ENCODE measurements at regions not wholly inside any gene's neighbourhood (a gene's known extent, or its start where the extent isn't known, plus 50 kb on each side); places are given as distances from the start of the nearest gene placed in this dataset.

DNA sequence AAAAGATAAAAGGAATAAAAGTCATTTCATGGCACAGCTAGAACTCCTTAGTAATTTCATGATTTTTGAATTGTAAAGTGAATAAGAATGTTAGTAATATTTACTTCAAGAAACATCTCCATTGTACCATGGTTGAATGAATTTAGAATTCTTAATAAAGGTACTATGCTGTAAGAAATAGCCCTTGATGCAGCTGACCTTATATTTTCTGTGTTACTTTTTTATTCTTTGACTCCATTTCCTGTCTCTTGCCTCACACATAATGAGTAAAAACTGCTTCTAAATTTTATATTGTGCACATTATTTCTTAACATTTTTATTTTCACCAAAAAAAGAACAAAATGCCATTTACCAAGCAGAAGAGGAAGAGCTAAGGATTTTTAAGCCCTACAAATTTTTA is 81.9 kb upstream of the PDHA2 start:
- Histone ChIP-seq H2AFZ (replicated peaks; ENCODE audit: low read length, poor library complexity) (no peak overlapping the region), H4K8ac (ENCODE audit: low read depth in 2 of 2, low read length in 2 of 2) (no peak overlapping the region), H2BK15ac (ENCODE audit: low read depth, low read length) (no peak overlapping the region), H3K9ac (ENCODE audit: low read depth, low read length) (no peak overlapping the region), H2BK120ac (ENCODE audit: low read depth, low read length) (no peak overlapping the region), H3K14ac (replicated peaks; ENCODE audit: low read depth, low read length) (no peak overlapping the region), H3K36me3 (ENCODE audit: control insufficient read depth, insufficient read depth, low read length) (no peaks in the 10 kb centered on the region), H4K5ac (ENCODE audit: low read depth, low read length) (no peak overlapping the region), H3K56ac (ENCODE audit: extremely low read depth, insufficient read depth, low read length) (no peak overlapping the region), H4K91ac (ENCODE audit: insufficient read depth, low read depth, low read length) (no peak overlapping the region), H3K23ac (ENCODE audit: low read depth, low read length) (no peak overlapping the region), H2AK9ac (replicated peaks; ENCODE audit: low read depth, low read length, poor library complexity) (no peak overlapping the region), H3K4me2 (ENCODE audit: low read depth, low read length) (no peak overlapping the region), H2AK5ac (ENCODE audit: low read depth, low read length) (no peak overlapping the region), H2BK5ac (ENCODE audit: low read depth, low read length, poor library complexity, severe bottlenecking) (no peak overlapping the region), H3K4me1 (ENCODE audit: control insufficient read depth, insufficient read depth, low read length) (no peaks in the 10 kb centered on the region), H3K4me3 (ENCODE audit: insufficient read depth, low read depth, low read length) (no peak overlapping the region), H4K20me1 (ENCODE audit: insufficient read depth, low read length) (no peaks in the 10 kb centered on the region), H3K9me1 (ENCODE audit: insufficient read depth, low read length) (no peaks in the 10 kb centered on the region), H3K9me3 (ENCODE audit: control insufficient read depth, insufficient read depth, low read length) (0 out of 2 replicates have a peak, but pooled peaks cover 2% of the 10 kb centered on the region), H3K4ac (ENCODE audit: low read depth, low read length) (no peak overlapping the region), H3K27ac (ENCODE audit: insufficient read depth, low read length) (no peak overlapping the region), H3K79me1 (ENCODE audit: low read depth in 1 of 2, low read length in 2 of 2) (no peaks in the 10 kb centered on the region), H3K18ac (ENCODE audit: low read depth, low read length) (no peak overlapping the region), H3K27me3 (ENCODE audit: control insufficient read depth, insufficient read depth, low read length) (no peaks in the 10 kb centered on the region), H2BK20ac (ENCODE audit: low read depth, low read length) (no peak overlapping the region)
- DNase-seq: no peak
- TF ChIP-seq SMC3 (IDR thresholded peaks at IDR 0.05; ENCODE audit: low read depth, low read length) (no peak), MAZ (IDR thresholded peaks at IDR 0.05; ENCODE audit: borderline replicate concordance, low read depth, low read length) (no peak), FOS (IDR thresholded peaks at IDR 0.05; ENCODE audit: low read depth, low read length) (no peak), MAFK (IDR thresholded peaks at IDR 0.05; ENCODE audit: low read depth, low read length) (no peak), RFX5 (IDR thresholded peaks at IDR 0.05; ENCODE audit: low read depth, low read length) (no peak), POLR2A (IDR thresholded peaks at IDR 0.05; ENCODE audit: low read depth, low read length) (no peak), RAD21 (IDR thresholded peaks at IDR 0.05; ENCODE audit: low read length) (no peak)
- TF ChIP-seq, protein P1, sequence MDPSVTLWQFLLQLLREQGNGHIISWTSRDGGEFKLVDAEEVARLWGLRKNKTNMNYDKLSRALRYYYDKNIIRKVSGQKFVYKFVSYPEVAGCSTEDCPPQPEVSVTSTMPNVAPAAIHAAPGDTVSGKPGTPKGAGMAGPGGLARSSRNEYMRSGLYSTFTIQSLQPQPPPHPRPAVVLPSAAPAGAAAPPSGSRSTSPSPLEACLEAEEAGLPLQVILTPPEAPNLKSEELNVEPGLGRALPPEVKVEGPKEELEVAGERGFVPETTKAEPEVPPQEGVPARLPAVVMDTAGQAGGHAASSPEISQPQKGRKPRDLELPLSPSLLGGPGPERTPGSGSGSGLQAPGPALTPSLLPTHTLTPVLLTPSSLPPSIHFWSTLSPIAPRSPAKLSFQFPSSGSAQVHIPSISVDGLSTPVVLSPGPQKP (IDR thresholded peaks at IDR 0.05; ENCODE audit: borderline replicate concordance, low read depth, low read length): no peak
- BruUV-seq (replicated peaks): no TSS peak
- in situ Hi-C loops (cut with MboI; ENCODE audit: low sequenced_read_pairs) (no loop called here), dilution Hi-C loops (cut with HindIII; ENCODE audit: low sequenced_read_pairs, unreplicated experiment) (no loop called here), intact Hi-C loops (cut with micrococcal nuclease) (no loop called here)
- ChIA-PET CTCF (no interaction called here), POLR2A (ENCODE audit: unreplicated experiment) (no interaction called here)
- no peak for ATAC-seq (ENCODE audit: low read depth)
